Chondrocyte (in vitro differentiated cells): ENCODE measurements at regions not wholly inside any gene's neighbourhood (a gene's known extent, or its start where the extent isn't known, plus 50 kb on each side); places are given as distances from the start of the nearest gene placed in this dataset.

Source experiments
- DNase-seq: peaks from one replicate; pipeline ENCODE4 v3.0.0; 2021; ENCODE audit warnings: mixed read lengths, low spot score
- H3K27ac Mint-ChIP-seq: one replicate; pipeline ENCODE4 v1.8.0; 2021; ENCODE audit warnings: mild to moderate bottlenecking, moderate library complexity, mixed read lengths; ENCODE audit not compliant: unreplicated experiment
- H3K27me3 Mint-ChIP-seq: 2 replicates; pipeline ENCODE4 v1.8.0; 2021; ENCODE audit warnings: low read depth, mixed read lengths
- H3K36me3 Mint-ChIP-seq: 2 replicates; pipeline ENCODE4 v1.8.0; 2021; ENCODE audit warnings: low read depth, mixed read lengths
- H3K4me1 Mint-ChIP-seq: 2 replicates; pipeline ENCODE4 v1.8.0; 2021; ENCODE audit warnings: low read depth, mild to moderate bottlenecking, mixed read lengths
- H3K4me3 Mint-ChIP-seq: one replicate; pipeline ENCODE4 v1.8.0; 2021; ENCODE audit warnings: mild to moderate bottlenecking, moderate library complexity, mixed read lengths; ENCODE audit not compliant: unreplicated experiment
- H3K9me3 Mint-ChIP-seq: 2 replicates; pipeline ENCODE4 v1.8.0; 2021; ENCODE audit warnings: low read depth, mixed read lengths
- TF ChIP-seq, protein P1 (sequence below): fragments of 200-600 bp; sonication (generic); IDR thresholded peaks from 2 replicates; pipeline ENCODE4 v1.5.0; 2021; ENCODE audit warnings: antibody characterized with exemption, mild to moderate bottlenecking, moderate library complexity

DNA sequence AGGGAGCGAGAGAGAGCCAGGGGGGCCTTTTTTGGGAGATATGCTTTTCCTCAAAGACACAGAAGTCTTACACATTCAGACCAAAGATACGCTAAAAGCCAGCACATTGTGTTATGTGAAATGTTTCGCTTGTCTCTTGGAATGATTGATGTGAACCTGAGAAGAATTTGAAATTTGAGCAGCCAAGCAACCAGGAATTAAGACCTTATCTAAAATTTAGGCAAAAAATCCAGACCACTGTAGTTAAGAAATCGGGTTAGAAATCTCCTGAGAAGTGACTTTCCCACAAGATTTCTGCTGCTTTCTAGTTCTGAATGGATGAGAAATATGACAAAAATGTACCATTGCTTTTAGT lies 223.2 kb upstream of the GMDS start:
- H3K4me3 Mint-ChIP-seq, result no peak overlapping the region
- H3K9me3 Mint-ChIP-seq, result no peaks in the 10 kb centered on the region
- H3K27me3 Mint-ChIP-seq, result no peaks in the 10 kb centered on the region
- H3K4me1 Mint-ChIP-seq, result peaks cover 24% of the 10 kb centered on the region
- peak overlapping the region; percentile 85 for H3K27ac Mint-ChIP-seq
- no peak for DNase-seq
- H3K36me3 Mint-ChIP-seq, result no peaks in the 10 kb centered on the region
- TF ChIP-seq, protein P1, sequence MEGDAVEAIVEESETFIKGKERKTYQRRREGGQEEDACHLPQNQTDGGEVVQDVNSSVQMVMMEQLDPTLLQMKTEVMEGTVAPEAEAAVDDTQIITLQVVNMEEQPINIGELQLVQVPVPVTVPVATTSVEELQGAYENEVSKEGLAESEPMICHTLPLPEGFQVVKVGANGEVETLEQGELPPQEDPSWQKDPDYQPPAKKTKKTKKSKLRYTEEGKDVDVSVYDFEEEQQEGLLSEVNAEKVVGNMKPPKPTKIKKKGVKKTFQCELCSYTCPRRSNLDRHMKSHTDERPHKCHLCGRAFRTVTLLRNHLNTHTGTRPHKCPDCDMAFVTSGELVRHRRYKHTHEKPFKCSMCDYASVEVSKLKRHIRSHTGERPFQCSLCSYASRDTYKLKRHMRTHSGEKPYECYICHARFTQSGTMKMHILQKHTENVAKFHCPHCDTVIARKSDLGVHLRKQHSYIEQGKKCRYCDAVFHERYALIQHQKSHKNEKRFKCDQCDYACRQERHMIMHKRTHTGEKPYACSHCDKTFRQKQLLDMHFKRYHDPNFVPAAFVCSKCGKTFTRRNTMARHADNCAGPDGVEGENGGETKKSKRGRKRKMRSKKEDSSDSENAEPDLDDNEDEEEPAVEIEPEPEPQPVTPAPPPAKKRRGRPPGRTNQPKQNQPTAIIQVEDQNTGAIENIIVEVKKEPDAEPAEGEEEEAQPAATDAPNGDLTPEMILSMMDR, result no peak

DNA sequence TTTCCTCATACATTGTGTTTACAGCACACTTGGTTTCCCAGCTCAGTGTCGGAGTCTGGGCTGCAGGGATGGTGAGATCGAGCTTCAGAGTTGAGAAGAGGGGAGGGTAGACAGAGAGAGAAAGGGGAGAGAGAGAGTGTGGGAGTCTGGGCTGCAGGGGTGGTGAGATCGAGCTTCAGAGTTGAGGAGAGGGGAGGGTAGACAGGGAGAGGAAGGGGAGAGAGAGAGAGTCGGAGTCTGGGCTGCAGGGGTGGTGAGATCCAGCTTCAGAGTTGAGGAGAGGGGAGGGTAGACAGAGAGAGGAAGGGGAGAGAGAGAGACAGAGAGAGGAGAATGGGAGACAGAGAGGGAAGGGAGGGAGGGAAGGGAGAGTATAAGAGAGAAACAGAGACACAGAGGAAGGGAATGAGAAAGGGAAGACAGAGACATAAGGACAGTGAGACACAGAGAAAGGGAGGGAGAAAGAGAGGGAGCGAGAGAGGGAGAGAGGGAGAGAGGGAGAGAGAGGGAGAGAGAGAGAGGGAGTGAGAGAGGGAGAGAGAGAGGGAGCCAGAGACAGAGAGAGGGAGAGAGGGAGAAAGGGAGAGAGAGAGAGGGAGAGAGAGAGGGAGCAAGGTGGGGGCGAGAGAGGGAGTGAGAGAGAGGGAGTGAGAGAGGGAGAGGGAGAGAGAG lies 222.7 kb upstream of the GMDS start:
- peaks cover 24% of the 10 kb centered on the region for H3K4me1 Mint-ChIP-seq
- no peaks in the 10 kb centered on the region for H3K36me3 Mint-ChIP-seq
- H3K9me3 Mint-ChIP-seq, result no peaks in the 10 kb centered on the region
- TF ChIP-seq, protein P1, result no peak
- no peak for DNase-seq
- H3K27ac Mint-ChIP-seq, result peak overlapping the region; percentile 85
- no peak overlapping the region for H3K4me3 Mint-ChIP-seq
- no peaks in the 10 kb centered on the region for H3K27me3 Mint-ChIP-seq

DNA sequence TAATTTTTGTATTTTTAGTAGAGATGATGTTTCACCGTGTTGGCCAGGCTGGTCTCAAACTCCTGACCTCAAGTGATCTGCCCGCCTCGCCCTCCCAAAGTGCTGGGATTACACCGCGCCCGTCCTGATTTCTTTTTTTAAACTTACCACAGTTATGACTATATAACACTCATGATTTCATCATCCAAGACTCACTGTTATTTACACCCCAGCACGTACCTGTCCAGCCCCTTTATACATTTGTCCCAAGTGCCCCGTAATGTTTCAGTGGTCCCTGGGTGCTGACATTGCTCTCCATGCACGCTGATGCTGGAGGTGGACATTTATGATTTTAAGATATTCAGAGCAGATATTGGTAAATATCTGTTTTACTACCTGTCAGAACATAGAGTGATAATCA lies 219.9 kb upstream of the GMDS start:
- TF ChIP-seq, protein P1, result no peak
- Mint-ChIP-seq H3K9me3 (no peaks in the 10 kb centered on the region), H3K4me3 (no peak overlapping the region), H3K27me3 (no peaks in the 10 kb centered on the region), H3K4me1 (peaks cover 24% of the 10 kb centered on the region), H3K36me3 (no peaks in the 10 kb centered on the region), H3K27ac (no peak overlapping the region)
- DNase-seq, result no peak

DNA sequence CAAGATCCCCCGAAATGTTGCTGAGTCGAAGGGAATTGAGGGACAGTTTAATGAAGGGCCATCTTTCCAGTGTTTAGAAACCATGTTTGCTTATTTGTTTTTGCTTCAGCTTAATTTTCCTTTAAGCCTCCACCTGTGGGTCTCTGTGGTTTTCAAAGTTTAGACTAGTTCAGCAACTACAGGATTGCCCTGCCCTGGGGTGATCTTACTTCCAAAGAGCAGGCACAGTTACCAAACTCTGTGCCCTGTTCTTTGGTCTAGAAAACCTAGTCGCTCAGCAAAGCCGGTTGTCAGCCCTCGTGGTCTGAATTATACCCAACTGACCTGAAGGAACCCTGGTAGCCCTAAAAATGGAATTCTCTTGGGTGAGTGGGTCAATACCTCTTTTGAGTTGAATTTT lies 219.2 kb upstream of the GMDS start:
- Mint-ChIP-seq H3K4me3 (no peak overlapping the region), H3K4me1 (peaks cover 24% of the 10 kb centered on the region), H3K27ac (no peak overlapping the region), H3K9me3 (no peaks in the 10 kb centered on the region), H3K36me3 (no peaks in the 10 kb centered on the region), H3K27me3 (no peaks in the 10 kb centered on the region)
- TF ChIP-seq, protein P1, result no peak
- DNase-seq, result no peak

DNA sequence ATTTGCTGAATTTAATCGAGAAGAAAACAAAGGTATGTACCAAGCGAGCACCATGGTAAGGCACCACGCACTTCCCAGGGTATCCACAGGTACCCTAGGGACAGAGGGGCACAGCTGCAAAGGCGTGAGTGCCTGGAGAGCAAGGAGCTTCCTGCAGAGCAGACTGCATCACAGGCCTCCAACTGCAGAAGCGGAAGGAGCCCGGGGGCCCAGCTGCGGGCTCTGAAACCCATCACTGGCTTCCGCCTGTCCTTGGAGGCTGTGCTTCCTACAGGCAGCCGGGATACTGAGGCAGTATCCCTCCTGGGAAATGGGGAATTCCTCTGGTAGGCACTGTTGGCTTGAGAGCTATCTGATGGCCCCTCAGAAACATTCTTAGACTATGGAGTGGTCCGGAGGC lies 217.4 kb upstream of the GMDS start:
- Mint-ChIP-seq H3K27me3 (no peaks in the 10 kb centered on the region), H3K4me1 (peaks cover 9% of the 10 kb centered on the region), H3K4me3 (no peak overlapping the region), H3K9me3 (no peaks in the 10 kb centered on the region), H3K27ac (no peak overlapping the region), H3K36me3 (peaks cover 2% of the 10 kb centered on the region)
- TF ChIP-seq, protein P1, result no peak
- DNase-seq, result no peak
